Testis (tissue), 2 donors: ENCODE measurements at regions not wholly inside any gene's neighbourhood (a gene's known extent, or its start where the extent isn't known, plus 50 kb on each side); places are given as distances from the start of the nearest gene placed in this dataset.
"Not testable (repeated sequence)": the region's sequence is repeated elsewhere in the genome, so short reads cannot be mapped to it uniquely, and the experiment has no call there.

Experiments
- DNase-seq: peaks from one replicate; pipeline ENCODE4 v3.0.0-alpha.2; 2019
- H3K27ac ChIP-seq, 2 donors: fragments of 200-600 bp; sonication (generic); one replicate each; pipeline ENCODE4 v1.5.1; 2019
- H3K27me3 ChIP-seq: fragments of 200-600 bp; sonication (generic); one replicate; pipeline ENCODE4 v1.5.1; 2019
- H3K36me3 ChIP-seq: fragments of 200-600 bp; sonication (generic); one replicate; pipeline ENCODE4 v1.5.1; 2017; ENCODE audit warnings: low read depth; ENCODE audit errors: missing control alignments
- H3K4me1 ChIP-seq: fragments of 200-600 bp; sonication (generic); one replicate; pipeline ENCODE4 v1.5.1; 2019
- H3K4me3 ChIP-seq, 2 donors: fragments of 200-600 bp; sonication (generic); one replicate each; pipeline ENCODE4 v1.5.1; 2017 to 2019
- H3K9me3 ChIP-seq: fragments of 200-600 bp; sonication (generic); one replicate; pipeline ENCODE4 v1.5.1; 2017
- CTCF ChIP-seq, 3 experiments: fragments of 450-650 bp in 2 of 3; fragments of 200-600 bp in 1 of 3; sonication (generic) in 1 of 3; IDR thresholded peaks; one replicate each; pipeline ENCODE4 v1.5.1; 2016 to 2019; ENCODE audit warnings: antibody characterized with exemption in 3 of 3, mild to moderate bottlenecking in 2 of 3, moderate library complexity in 1 of 3
- POLR2A ChIP-seq: fragments of 450-650 bp; IDR thresholded peaks from one replicate; pipeline ENCODE4 v1.6.1; 2017; ENCODE audit warnings: antibody characterized with exemption, mild to moderate bottlenecking, moderate library complexity
- WGBS, 2 donors: methylation state at CpG; one replicate each; pipeline ENCODE4 v1.1.5; 2018; 5-methylcytosine and 5-hydroxymethylcytosine counted together
- intact Hi-C: fragments of 100-400 bp; cut with DNase I; formaldehyde crosslinking; loops from one replicate; pipeline ENCODE4 v1.15.1; 2023; ENCODE audit warnings: low total_unique reads

GRCh38 chr2:8144131-8144631 lies 537.7 kb upstream of the ID2 start:
- H3K36me3 ChIP-seq: no peaks in the 10 kb centered on the region
- WGBS, 2 donors: 96 to 100% methylated on average over 2 of the region's 2 CpGs
- no peaks in the 10 kb centered on the region for H3K4me1 ChIP-seq
- H3K27ac ChIP-seq: no peak overlapping the region
- no peaks in the 10 kb centered on the region for H3K27me3 ChIP-seq
- intact Hi-C loops: no loop called here
- no peaks in the 10 kb centered on the region for H3K9me3 ChIP-seq
- DNase-seq: no peak
- TF ChIP-seq POLR2A (no peak), CTCF (IDR thresholded peaks at IDR 0.05) (no peak)
- H3K4me3 ChIP-seq: no peak overlapping the region

DNA sequence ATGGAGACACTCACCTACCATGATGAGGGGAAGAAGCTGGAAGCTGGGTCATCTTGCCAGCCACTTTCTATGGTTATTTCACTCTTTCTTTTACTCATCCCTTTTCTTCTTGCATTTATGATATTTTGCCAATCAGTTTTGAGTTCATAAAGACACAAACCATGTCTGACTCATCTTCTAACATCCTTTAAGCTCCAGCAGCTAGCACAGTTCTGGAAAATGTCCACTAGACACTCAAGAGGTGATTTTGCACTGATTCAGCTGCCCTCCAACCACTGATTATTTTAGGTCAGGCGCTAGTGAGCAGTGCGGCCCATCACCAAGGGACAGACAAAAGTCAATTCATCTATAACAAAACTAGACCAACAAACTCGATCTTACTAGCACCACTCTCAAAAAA lies 537.1 kb upstream of the ID2 start:
- intact Hi-C loops: no loop called here
- no peak overlapping the region for H3K27ac ChIP-seq

GRCh38 chr2:8145375-8145774 lies 536.5 kb upstream of the ID2 start:
- H3K27ac ChIP-seq, H3K27me3 ChIP-seq, H3K9me3 ChIP-seq, H3K4me1 ChIP-seq, H3K4me3 ChIP-seq, intact Hi-C loops, H3K36me3 ChIP-seq, DNase-seq: not testable (repeated sequence)
- WGBS, 2 donors: 78 to 81% methylated on average over 2 of the region's 2 CpGs

More for the DNA sequence above, 537.1 kb upstream of the ID2 start:
- TF ChIP-seq POLR2A (no peak), CTCF (IDR thresholded peaks at IDR 0.05) (no peak)
- no peaks in the 10 kb centered on the region for H3K9me3 ChIP-seq
- no peaks in the 10 kb centered on the region for H3K4me1 ChIP-seq
- no peaks in the 10 kb centered on the region for H3K36me3 ChIP-seq
- WGBS, 2 donors: 89 to 95% methylated on average over 3 of the region's 3 CpGs
- DNase-seq: no peak
- H3K27me3 ChIP-seq: no peaks in the 10 kb centered on the region
- no peak overlapping the region for H3K4me3 ChIP-seq

DNA sequence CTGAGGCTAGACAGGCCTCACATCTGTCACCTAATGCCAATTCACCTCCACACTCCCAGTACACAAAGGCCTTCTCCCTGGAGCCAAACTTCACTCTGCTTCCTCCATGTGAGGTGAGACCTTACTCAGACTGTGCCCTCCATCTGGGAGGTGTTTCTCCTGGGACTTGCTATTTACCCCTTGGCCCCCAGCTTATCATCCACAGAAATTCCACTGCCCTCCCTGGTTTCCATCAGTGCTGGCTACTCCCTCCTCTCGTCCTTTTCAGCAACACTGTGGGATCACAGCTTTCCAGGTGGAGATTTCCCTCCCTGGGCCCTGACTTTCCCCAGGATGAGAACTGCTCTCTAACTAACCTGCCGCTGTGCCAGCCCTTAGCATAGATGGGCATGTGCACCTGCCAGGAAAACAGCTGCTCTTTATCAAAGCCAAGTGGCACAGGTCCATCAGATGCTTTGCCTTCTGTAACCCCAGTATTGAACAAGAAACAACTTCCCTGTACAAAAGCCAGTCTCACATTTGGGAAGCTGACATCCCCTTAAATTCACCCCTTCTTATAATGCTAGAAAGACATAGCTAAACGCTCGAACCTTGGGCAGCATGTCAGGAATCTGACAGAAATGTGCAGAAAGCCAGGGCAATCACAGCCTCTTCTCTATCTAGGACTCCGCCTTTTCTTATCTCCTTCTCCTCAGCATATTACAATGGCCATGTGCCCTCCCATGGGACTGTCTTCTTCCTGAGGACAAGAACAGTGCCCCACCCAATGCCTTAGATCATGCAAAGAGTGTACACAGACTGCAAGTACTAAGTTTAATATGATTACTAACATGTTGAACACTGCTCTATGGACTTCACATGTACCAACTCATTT lies 535.5 kb upstream of the ID2 start:
- no peaks in the 10 kb centered on the region for H3K9me3 ChIP-seq
- peak; percentile 26 for DNase-seq
- 55 to 57% methylated on average over 5 of the region's 5 CpGs for WGBS, 2 donors
- H3K4me1 ChIP-seq: no peaks in the 10 kb centered on the region
- TF ChIP-seq CTCF (IDR thresholded peaks at IDR 0.05) (no peak), POLR2A (no peak)
- intact Hi-C loops: no loop called here
- H3K27ac ChIP-seq: no peak overlapping the region
- no peaks in the 10 kb centered on the region for H3K36me3 ChIP-seq
- no peaks in the 10 kb centered on the region for H3K27me3 ChIP-seq
- H3K4me3 ChIP-seq: no peak overlapping the region

DNA sequence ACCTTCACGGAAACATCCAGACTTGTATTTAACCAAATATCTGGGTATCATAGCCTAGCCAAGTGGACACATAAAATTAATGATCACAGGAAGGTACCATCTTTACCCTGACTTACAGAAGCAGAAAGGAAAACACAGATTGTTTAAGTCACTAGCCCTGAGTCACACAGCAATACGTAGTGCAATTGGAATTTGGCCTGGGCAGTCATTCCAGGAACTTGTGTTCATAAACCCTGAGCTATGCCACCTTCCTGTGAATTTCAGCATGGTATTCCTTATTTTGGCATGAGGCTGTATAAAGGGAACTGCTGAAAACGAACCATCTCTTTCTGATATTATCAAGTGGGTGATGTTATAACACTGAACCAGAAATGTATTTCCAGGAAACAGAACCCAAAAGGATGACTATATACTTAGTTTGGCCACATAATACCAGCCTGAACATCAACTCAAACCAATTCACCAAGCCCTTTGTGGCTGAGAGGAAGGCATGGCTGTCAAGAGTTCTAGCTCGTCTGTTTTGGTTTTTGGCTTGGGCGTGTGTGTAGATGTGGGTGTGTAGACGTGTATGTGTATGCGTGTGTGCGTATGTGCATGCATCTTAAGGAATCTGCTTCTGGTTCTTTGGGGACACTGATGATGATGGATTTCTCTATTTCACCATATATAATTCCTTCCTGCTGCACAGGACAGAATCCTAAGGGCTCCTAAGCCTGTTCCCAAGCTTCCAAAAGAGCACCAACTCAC lies 533.4 kb upstream of the ID2 start:
- DNase-seq: no peak
- Histone ChIP-seq H3K9me3 (no peaks in the 10 kb centered on the region), H3K4me1 (no peaks in the 10 kb centered on the region), H3K27ac (no peak overlapping the region), H3K4me3 (no peak overlapping the region), H3K36me3 (no peaks in the 10 kb centered on the region), H3K27me3 (no peaks in the 10 kb centered on the region)
- WGBS, 2 donors: 91% methylated on average over 8 of the region's 8 CpGs
- intact Hi-C loops: no loop called here
- no peak for TF ChIP-seq CTCF (IDR thresholded peaks at IDR 0.05)
- no peak for TF ChIP-seq POLR2A
